Retinal pigment epithelial cell (primary cell): ENCODE measurements at regions not wholly inside any gene's neighbourhood (a gene's known extent, or its start where the extent isn't known, plus 50 kb on each side); places are given as distances from the start of the nearest gene placed in this dataset.

Experiments
- DNase-seq: peaks from one replicate; pipeline ENCODE4 v3.0.0-alpha.2; 2010; ENCODE audit warnings: low read depth
- H3K4me3 ChIP-seq: 2 replicates; pipeline ENCODE4 v1.5.1; 2011; ENCODE audit warnings: mild to moderate bottlenecking, low read length, control low read depth, moderate library complexity
- CTCF ChIP-seq: conservative IDR thresholded peaks from 2 replicates; pipeline ENCODE4 v1.5.1; 2011; ENCODE audit warnings: low read depth, low read length, control low read depth, inconsistent platforms

- H3K4me3 ChIP-seq, result no peak overlapping the region
- DNase-seq, result no peak
- no peak for TF ChIP-seq CTCF
Measured at GRCh38 chr20:6388671-6389197, 265.9 kb upstream of the FERMT1 start.

GRCh38 chr20:6384956-6385486 lies 262.2 kb upstream of the FERMT1 start:
- H3K4me3 ChIP-seq, result no peak overlapping the region
- TF ChIP-seq CTCF, result no peak
- DNase-seq, result no peak

- DNase-seq, result no peak
- TF ChIP-seq CTCF, result no peak
- H3K4me3 ChIP-seq, result no peak overlapping the region
Measured at GRCh38 chr20:6384380-6384779, 261.6 kb upstream of the FERMT1 start.

- peak; percentile 28 for DNase-seq
- peak; percentile 81 for TF ChIP-seq CTCF
- no peak overlapping the region for H3K4me3 ChIP-seq
Measured at GRCh38 chr20:6381887-6382286, 259.1 kb upstream of the FERMT1 start.

GRCh38 chr20:6362245-6362644 lies 239.4 kb upstream of the FERMT1 start:
- no peak for TF ChIP-seq CTCF
- H3K4me3 ChIP-seq, result no peak overlapping the region
- DNase-seq, result no peak

- no peak for TF ChIP-seq CTCF
- no peak for DNase-seq
- H3K4me3 ChIP-seq, result no peak overlapping the region
Measured at GRCh38 chr20:6360766-6361165, 237.9 kb upstream of the FERMT1 start.

- no peak for TF ChIP-seq CTCF
- no peak for DNase-seq
- H3K4me3 ChIP-seq, result no peak overlapping the region
Measured at GRCh38 chr20:6355754-6356451, 233.1 kb upstream of the FERMT1 start.
